AG04450 (cell line): ENCODE measurements at regions not wholly inside any gene's neighbourhood (a gene's known extent, or its start where the extent isn't known, plus 50 kb on each side); places are given as distances from the start of the nearest gene placed in this dataset.
A peak's percentile ranks its signal among the peaks of the same experiment; 100 is the strongest.

Source experiments
- CTCF ChIA-PET: fragments of 300-600, 350-600 bp; formaldehyde crosslinking; extraction: SDS; loops from one replicate; lab custom pipeline; 2022; ENCODE audit warnings: antibody characterized with exemption, inconsistent platforms; lab: Charles Lee
- POLR2A ChIA-PET: fragments of 350-600 bp; formaldehyde crosslinking; extraction: SDS; loops from one replicate; lab custom pipeline; 2021; ENCODE audit warnings: antibody characterized with exemption, inconsistent platforms; lab: Yijun Ruan, JAX
- DNase-seq: peaks from one replicate; pipeline ENCODE4 v3.0.0-alpha.2; 2011; ENCODE audit warnings: low read depth, low spot score
- H3K27ac ChIP-seq: one replicate; pipeline ENCODE4 v1.5.1; 2012; ENCODE audit warnings: low read depth, low read length, control low read depth
- H3K27me3 ChIP-seq: one replicate; pipeline ENCODE4 v1.6.0; 2012; ENCODE audit warnings: low read length; ENCODE audit not compliant: control insufficient read depth, insufficient read depth
- H3K4me3 ChIP-seq: 2 replicates; pipeline ENCODE4 v1.5.1; 2011; ENCODE audit warnings: mild to moderate bottlenecking, low read depth, low read length, control low read depth
- H3K9me3 ChIP-seq: 2 replicates; pipeline ENCODE4 v1.5.1; 2012; ENCODE audit warnings: low read length; ENCODE audit not compliant: control insufficient read depth, insufficient read depth
- TF ChIP-seq, protein P1 (sequence below): IDR thresholded peaks from 2 replicates; pipeline ENCODE4 v1.5.1; 2011; ENCODE audit warnings: low read depth, low read length, control low read depth, inconsistent platforms

DNA sequence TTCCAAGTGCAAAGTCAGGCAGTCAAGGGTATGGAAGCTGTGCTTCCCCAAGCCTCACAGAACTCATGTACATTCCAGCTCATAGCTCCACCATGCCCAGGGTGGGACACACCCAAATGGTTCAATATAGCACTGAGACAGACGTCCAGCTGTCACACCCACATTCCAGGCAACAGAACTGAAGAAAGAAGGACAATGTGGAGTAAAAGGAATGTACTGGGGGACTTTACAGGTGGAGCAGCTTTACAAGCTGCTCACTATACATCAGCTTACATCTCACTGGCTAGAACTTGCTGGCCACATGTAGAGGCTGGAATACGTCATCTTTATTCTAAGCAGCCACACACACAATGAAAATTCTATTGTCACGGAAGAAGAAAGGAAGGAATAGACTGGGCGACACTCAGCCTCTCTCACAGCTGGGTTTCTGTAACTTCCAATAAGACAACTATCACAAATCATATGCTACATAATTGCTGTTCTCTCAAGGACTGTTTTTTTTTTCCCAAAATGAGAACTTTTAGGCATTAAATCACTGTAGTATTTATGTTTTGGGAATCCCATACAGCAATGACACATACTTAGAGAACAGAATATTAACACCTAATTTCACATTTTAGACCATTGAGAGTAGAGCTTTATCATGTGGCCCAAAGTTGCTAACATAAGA, 86.1 kb downstream of the KLF12 start:
- POLR2A ChIA-PET: interaction anchor here (0.5 kb wide), 1 partner anchor 9 kb away, joined by 3 read pairs; no protein-coding TSS in a partner anchor
- DNase-seq: no peak
- no peaks in the 10 kb centered on the region for H3K9me3 ChIP-seq
- TF ChIP-seq, protein P1, sequence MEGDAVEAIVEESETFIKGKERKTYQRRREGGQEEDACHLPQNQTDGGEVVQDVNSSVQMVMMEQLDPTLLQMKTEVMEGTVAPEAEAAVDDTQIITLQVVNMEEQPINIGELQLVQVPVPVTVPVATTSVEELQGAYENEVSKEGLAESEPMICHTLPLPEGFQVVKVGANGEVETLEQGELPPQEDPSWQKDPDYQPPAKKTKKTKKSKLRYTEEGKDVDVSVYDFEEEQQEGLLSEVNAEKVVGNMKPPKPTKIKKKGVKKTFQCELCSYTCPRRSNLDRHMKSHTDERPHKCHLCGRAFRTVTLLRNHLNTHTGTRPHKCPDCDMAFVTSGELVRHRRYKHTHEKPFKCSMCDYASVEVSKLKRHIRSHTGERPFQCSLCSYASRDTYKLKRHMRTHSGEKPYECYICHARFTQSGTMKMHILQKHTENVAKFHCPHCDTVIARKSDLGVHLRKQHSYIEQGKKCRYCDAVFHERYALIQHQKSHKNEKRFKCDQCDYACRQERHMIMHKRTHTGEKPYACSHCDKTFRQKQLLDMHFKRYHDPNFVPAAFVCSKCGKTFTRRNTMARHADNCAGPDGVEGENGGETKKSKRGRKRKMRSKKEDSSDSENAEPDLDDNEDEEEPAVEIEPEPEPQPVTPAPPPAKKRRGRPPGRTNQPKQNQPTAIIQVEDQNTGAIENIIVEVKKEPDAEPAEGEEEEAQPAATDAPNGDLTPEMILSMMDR: no peak
- H3K27ac ChIP-seq: no peak overlapping the region
- H3K4me3 ChIP-seq: no peak overlapping the region
- CTCF ChIA-PET: interaction anchor here (0.7 kb wide), 1 partner anchor 239 kb away, joined by 3 read pairs; no protein-coding TSS in a partner anchor
- H3K27me3 ChIP-seq: no peaks in the 10 kb centered on the region

DNA sequence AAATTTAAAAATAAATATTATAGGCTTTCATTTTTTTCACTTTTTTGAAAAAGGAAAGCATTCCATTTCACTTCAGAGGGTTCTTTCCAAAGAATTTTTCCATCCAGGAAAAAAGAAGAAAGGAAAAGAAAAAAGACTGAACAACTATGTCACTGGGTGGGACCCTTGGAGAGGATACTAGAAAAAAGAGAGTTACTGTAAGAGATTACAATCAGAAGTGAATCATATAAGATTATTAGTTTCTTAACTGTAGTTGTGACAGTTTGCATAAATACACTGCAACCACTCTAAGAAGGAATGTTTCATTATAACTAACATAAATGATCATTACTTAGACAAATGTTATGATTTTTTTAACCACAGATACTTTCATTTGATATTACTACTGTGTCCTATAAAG, 87.8 kb downstream of the KLF12 start:
- no peak overlapping the region for H3K27ac ChIP-seq
- no peaks in the 10 kb centered on the region for H3K27me3 ChIP-seq
- H3K9me3 ChIP-seq: no peaks in the 10 kb centered on the region
- POLR2A ChIA-PET: no interaction called here
- DNase-seq: no peak
- H3K4me3 ChIP-seq: no peak overlapping the region
- TF ChIP-seq, protein P1: no peak
- CTCF ChIA-PET: no interaction called here

DNA sequence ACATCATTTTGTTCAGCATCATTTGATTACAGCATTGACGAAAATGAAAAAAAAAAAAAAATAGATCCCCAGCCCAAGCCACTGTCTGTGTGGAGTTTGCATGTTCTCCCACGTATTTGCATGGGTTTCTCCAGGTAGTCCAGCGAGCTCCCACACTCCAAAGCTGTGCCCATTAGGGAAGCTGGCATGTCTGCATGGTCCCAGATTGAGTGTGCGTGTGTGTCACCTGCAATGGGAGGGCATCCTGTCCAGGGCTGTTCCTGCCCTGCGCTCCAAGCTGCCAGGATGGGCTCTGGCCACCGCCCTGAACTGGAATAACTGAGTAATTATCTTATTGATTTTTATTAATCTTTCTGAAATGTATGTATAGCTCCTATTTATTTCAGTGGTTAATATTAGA, 88.6 kb downstream of the KLF12 start:
- DNase-seq: no peak
- Histone ChIP-seq H3K4me3 (no peak overlapping the region), H3K27ac (no peak overlapping the region), H3K27me3 (no peaks in the 10 kb centered on the region), H3K9me3 (no peaks in the 10 kb centered on the region)
- TF ChIP-seq, protein P1: no peak
- POLR2A ChIA-PET: no interaction called here
- CTCF ChIA-PET: no interaction called here

DNA sequence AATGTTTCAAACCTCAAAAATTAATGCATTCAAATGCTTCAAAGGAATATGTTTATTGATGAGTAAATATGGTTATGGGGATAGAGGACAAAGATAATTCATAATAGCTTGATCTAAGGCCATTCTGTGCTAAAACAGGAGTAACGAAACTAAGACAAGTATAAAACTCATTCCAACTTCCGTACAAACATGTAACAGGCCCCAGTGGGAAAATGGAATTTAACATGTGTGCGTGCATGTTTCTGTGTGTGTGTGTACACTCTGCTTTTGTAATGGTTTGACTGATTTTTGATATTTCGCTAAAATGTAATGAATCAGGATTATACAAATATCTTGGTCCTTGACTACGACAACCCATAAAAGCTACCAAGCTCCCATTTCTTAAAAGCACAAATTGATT, 91.0 kb downstream of the KLF12 start:
- no peak overlapping the region for H3K27ac ChIP-seq
- H3K4me3 ChIP-seq: no peak overlapping the region
- DNase-seq: no peak
- no peaks in the 10 kb centered on the region for H3K9me3 ChIP-seq
- ChIA-PET CTCF (interaction anchor here (0.6 kb wide), 1 partner anchor 824 kb away, joined by 6 read pairs; no protein-coding TSS in a partner anchor), POLR2A (no interaction called here)
- no peaks in the 10 kb centered on the region for H3K27me3 ChIP-seq
- TF ChIP-seq, protein P1: no peak

DNA sequence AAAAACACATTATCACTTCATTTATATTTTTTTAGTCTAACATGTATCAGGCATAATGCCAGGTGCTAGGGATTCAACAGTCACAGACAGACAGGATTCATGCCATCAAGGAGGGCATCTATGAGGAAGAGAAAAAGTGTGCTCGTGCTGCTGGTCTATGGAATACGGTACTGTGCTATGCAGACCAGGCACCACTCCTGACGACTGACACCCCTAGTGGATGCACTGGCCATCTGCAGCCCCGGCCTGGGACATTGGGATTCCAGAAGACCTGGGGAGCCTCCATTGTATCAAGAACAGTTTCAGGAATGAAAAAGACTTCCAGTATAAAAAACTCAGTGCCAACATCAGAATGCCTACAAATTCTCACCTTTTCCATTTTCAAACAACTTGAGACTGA, 94.0 kb downstream of the KLF12 start:
- no peak overlapping the region for H3K27ac ChIP-seq
- no peaks in the 10 kb centered on the region for H3K27me3 ChIP-seq
- ChIA-PET POLR2A (no interaction called here), CTCF (interaction anchor here (0.9 to 2.5 kb wide), 2 partner anchors 13 to 247 kb away, joined by 3 to 7 read pairs; no protein-coding TSS in a partner anchor)
- no peak overlapping the region for H3K4me3 ChIP-seq
- TF ChIP-seq, protein P1: peak; percentile 55
- no peaks in the 10 kb centered on the region for H3K9me3 ChIP-seq
- no peak for DNase-seq
